ENCODE measurements at regions not wholly inside any gene's neighbourhood (a gene's known extent, or its start where the extent isn't known, plus 50 kb on each side); places are given as distances from the start of the nearest gene placed in this dataset.

DNA sequence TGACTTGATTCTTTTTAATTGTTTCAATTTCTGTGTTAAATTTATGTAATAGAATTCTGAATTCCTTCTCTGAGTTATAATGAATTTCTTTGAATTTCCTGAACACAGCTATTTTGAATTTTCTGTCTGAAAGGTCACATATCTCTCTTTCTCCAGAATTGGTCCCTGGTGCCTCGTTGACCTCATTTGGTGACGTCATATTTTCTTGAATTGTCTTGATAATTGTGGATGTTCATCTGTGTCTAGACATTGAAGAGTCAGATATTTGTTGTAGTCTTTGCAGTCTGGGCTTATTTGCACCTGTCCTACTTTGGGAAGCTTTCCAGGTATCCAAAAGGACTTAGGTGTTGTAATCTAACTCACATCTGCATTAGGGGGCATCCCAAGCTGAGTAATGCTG is 111.4 kb upstream of the LRRTM4 start:
- WGBS, 2 donors, result 83 to 97% methylated on average over 2 of the region's 2 CpGs
- Histone ChIP-seq H3K4me1 (no peaks in the 10 kb centered on the region), H3K4me3 (no peak overlapping the region), H3K9me3 (no peaks in the 10 kb centered on the region), H3K27me3 (no peaks in the 10 kb centered on the region), H3K36me3 (ENCODE audit: low read depth, missing control alignments) (no peaks in the 10 kb centered on the region), H3K27ac (no peak overlapping the region)
- intact Hi-C loops (cut with DNase I; ENCODE audit: low total_unique reads), result no loop called here
- TF ChIP-seq POLR2A (IDR thresholded peaks at IDR 0.05), result no peak
- TF ChIP-seq, protein P1, sequence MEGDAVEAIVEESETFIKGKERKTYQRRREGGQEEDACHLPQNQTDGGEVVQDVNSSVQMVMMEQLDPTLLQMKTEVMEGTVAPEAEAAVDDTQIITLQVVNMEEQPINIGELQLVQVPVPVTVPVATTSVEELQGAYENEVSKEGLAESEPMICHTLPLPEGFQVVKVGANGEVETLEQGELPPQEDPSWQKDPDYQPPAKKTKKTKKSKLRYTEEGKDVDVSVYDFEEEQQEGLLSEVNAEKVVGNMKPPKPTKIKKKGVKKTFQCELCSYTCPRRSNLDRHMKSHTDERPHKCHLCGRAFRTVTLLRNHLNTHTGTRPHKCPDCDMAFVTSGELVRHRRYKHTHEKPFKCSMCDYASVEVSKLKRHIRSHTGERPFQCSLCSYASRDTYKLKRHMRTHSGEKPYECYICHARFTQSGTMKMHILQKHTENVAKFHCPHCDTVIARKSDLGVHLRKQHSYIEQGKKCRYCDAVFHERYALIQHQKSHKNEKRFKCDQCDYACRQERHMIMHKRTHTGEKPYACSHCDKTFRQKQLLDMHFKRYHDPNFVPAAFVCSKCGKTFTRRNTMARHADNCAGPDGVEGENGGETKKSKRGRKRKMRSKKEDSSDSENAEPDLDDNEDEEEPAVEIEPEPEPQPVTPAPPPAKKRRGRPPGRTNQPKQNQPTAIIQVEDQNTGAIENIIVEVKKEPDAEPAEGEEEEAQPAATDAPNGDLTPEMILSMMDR (IDR thresholded peaks at IDR 0.05), result no peak
- no peak for DNase-seq

DNA sequence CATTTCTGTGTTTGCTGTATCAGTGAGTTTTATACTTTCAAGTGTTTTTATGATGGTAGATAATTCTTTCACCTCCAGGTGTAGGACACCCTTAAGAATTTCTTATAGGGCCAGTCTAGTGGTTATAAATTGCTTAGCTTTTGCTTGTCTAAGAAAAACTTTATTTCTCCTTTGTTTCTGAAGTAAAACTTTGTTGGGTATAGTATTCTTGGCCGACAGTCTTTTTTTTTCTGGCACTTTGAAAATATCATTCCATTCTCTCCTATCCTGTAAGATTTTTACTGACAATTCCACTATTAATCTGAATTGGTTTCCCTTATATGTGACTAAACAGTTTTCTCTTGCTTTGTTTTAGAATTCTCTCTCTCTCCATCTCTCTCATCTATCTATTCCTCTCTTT is 118.7 kb upstream of the LRRTM4 start:
- Histone ChIP-seq H3K27me3 (no peaks in the 10 kb centered on the region), H3K4me1 (no peaks in the 10 kb centered on the region), H3K27ac (no peak overlapping the region), H3K9me3 (no peaks in the 10 kb centered on the region), H3K36me3 (ENCODE audit: low read depth, missing control alignments) (no peaks in the 10 kb centered on the region), H3K4me3 (no peak overlapping the region)
- TF ChIP-seq, protein P1 (IDR thresholded peaks at IDR 0.05), result no peak
- no peak for TF ChIP-seq POLR2A (IDR thresholded peaks at IDR 0.05)
- no peak for DNase-seq
- 86 to 87% methylated on average over 1 of the region's 1 CpG for WGBS, 2 donors
- intact Hi-C loops (cut with DNase I; ENCODE audit: low total_unique reads), result no loop called here

DNA sequence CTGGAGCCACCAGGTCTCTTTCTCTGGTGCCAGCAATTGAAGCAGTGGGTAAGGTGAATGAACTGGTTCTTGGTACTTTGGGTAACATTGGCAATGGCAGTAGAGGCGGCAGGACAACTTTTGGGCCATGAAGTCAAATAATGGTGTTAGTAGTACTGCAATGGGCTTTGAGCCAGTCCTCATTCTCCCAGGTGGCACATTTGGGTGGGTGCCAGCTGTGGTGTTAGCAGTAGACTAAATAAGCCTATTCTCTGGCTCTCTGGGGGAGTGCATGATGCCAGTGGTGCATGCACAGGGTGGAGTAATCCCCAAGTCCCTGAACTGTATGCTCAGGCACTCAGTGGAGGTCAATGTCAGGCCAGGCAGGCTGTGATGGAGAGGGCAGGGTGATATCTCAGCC is 120.2 kb upstream of the LRRTM4 start:
- H3K27me3 ChIP-seq, result no peaks in the 10 kb centered on the region
- H3K36me3 ChIP-seq (ENCODE audit: low read depth, missing control alignments), result no peaks in the 10 kb centered on the region
- TF ChIP-seq, protein P1 (IDR thresholded peaks at IDR 0.05), result no peak
- no peak for TF ChIP-seq POLR2A (IDR thresholded peaks at IDR 0.05)
- H3K27ac ChIP-seq, result no peak overlapping the region
- DNase-seq, result no peak
- H3K4me1 ChIP-seq, result no peaks in the 10 kb centered on the region
- 45 to 100% methylated on average over 1 of the region's 1 CpG for WGBS, 2 donors
- H3K4me3 ChIP-seq, result no peak overlapping the region
- no peaks in the 10 kb centered on the region for H3K9me3 ChIP-seq
- intact Hi-C loops (cut with DNase I; ENCODE audit: low total_unique reads), result no loop called here

DNA sequence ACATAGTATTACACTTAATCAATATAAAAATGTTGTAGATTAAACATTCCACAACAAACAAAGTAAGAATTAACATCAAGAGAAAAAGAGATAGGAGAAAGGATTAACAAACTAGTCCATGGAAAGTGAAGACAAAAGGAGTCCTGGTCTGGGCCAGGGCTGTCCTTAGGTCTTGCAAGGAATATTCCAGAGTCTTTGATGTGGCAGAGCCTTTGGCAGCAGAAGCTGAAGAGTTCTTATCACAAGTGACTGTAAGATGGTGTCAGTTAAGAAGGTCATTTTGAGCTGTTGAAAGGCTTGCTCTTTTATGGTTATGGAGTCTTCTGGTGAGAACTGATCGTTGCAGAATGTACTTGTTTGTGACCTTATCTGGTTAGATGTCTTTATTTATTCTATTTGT is 127.7 kb upstream of the LRRTM4 start:
- no peaks in the 10 kb centered on the region for H3K27me3 ChIP-seq
- DNase-seq, result no peak
- no peaks in the 10 kb centered on the region for H3K4me1 ChIP-seq
- no peaks in the 10 kb centered on the region for H3K36me3 ChIP-seq (ENCODE audit: low read depth, missing control alignments)
- H3K27ac ChIP-seq, result no peak overlapping the region
- no peaks in the 10 kb centered on the region for H3K9me3 ChIP-seq
- no peak overlapping the region for H3K4me3 ChIP-seq
- WGBS, 2 donors, result 69 to 71% methylated on average over 1 of the region's 1 CpG
- no peak for TF ChIP-seq POLR2A (IDR thresholded peaks at IDR 0.05)
- TF ChIP-seq, protein P1 (IDR thresholded peaks at IDR 0.05), result no peak
- intact Hi-C loops (cut with DNase I; ENCODE audit: low total_unique reads), result no loop called here

DNA sequence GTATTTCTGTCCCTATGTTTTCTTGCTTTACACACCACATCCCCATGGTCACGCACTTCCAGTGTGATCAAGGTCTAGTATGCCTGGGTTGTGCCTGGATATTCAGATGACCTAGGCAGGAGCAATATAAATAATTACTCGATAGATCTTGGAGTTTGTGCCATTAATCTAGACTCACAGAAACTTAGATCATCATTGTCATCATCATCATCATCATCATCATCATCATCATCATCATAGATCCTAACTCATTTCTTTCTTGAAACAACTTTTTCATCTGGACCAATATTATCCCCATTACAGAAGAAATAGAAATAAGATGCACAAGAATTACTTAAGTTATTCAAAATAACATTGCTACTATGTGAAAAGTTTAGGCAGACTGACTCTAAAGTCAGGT is 130.3 kb upstream of the LRRTM4 start:
- Histone ChIP-seq H3K27me3 (no peaks in the 10 kb centered on the region), H3K9me3 (no peaks in the 10 kb centered on the region)
- 93 to 95% methylated on average over 2 of the region's 2 CpGs for WGBS, 2 donors

More for the DNA sequence above, 130.3 kb upstream of the LRRTM4 start:
- Histone ChIP-seq H3K27ac (no peak overlapping the region), H3K4me3 (no peak overlapping the region), H3K4me1 (no peaks in the 10 kb centered on the region), H3K36me3 (ENCODE audit: low read depth, missing control alignments) (no peaks in the 10 kb centered on the region)
- no peak for DNase-seq
- intact Hi-C loops (cut with DNase I; ENCODE audit: low total_unique reads), result no loop called here
- TF ChIP-seq, protein P1 (IDR thresholded peaks at IDR 0.05), result no peak
- TF ChIP-seq POLR2A (IDR thresholded peaks at IDR 0.05), result no peak

Measured in testis (tissue), 2 donors.